Keratinocyte (primary cell): ENCODE measurements at regions not wholly inside any gene's neighbourhood (a gene's known extent, or its start where the extent isn't known, plus 50 kb on each side); places are given as distances from the start of the nearest gene placed in this dataset.

Source experiments
- DNase-seq: peaks from one replicate; pipeline ENCODE4 v3.0.0-alpha.2; 2011; ENCODE audit warnings: low read depth, missing footprints, low spot score
- FAIRE-seq: peaks from 2 replicates; lab custom pipeline; 2011; peaks lifted over from hg19 to GRCh38; lab: Jason Lieb, UNC
- H2AFZ ChIP-seq: 2 replicates; pipeline ENCODE4 v1.6.0; 2012; ENCODE audit warnings: low read length, control low read depth, inconsistent platforms; ENCODE audit not compliant: control insufficient read depth
- H3K27ac ChIP-seq: 2 replicates; pipeline ENCODE4 v1.5.1; 2011; ENCODE audit warnings: low read length; ENCODE audit not compliant: control insufficient read depth, insufficient read depth
- H3K27me3 ChIP-seq: 3 replicates; pipeline ENCODE4 v1.6.0; 2011; ENCODE audit warnings: low read length; ENCODE audit not compliant: control insufficient read depth, insufficient read depth; ENCODE audit errors: extremely low read depth
- H3K36me3 ChIP-seq, 2 experiments: 2 replicates in 1 of 2; 3 replicates in 1 of 2; pipeline ENCODE4 v1.5.1; 2011; ENCODE audit warnings: low read length in 2 of 2, mild to moderate bottlenecking in 1 of 2; ENCODE audit not compliant: control insufficient read depth in 2 of 2, insufficient read depth in 2 of 2; ENCODE audit errors: extremely low read depth in 1 of 2
- H3K4me1 ChIP-seq: 3 replicates; pipeline ENCODE4 v1.5.1; 2011; ENCODE audit warnings: low read length; ENCODE audit not compliant: control insufficient read depth, insufficient read depth; ENCODE audit errors: extremely low read depth
- H3K4me2 ChIP-seq: 3 replicates; pipeline ENCODE4 v1.6.0; 2011; ENCODE audit warnings: low read depth, low read length; ENCODE audit not compliant: control insufficient read depth, insufficient read depth; ENCODE audit errors: extremely low read depth
- H3K4me3 ChIP-seq, 3 experiments: fragments of 200-600 bp in 1 of 3; sonication (generic) in 1 of 3; 2 replicates in 2 of 3; 3 replicates in 1 of 3; pipeline ENCODE4 v1.5.1; 2011 to 2016; ENCODE audit warnings: low read length in 3 of 3, mild to moderate bottlenecking in 3 of 3, control low read depth in 2 of 3, inconsistent platforms in 1 of 3, low read depth in 1 of 3, mixed read lengths in 1 of 3, mixed run types in 1 of 3, moderate library complexity in 1 of 3; ENCODE audit not compliant: control insufficient read depth in 2 of 3, insufficient read depth in 2 of 3; ENCODE audit errors: extremely low read depth in 1 of 3
- H3K79me2 ChIP-seq: 2 replicates; pipeline ENCODE4 v1.6.0; 2012; ENCODE audit warnings: low read length; ENCODE audit not compliant: control insufficient read depth, insufficient read depth
- H3K9ac ChIP-seq: 3 replicates; pipeline ENCODE4 v1.6.0; 2011; ENCODE audit warnings: low read length; ENCODE audit not compliant: control insufficient read depth, insufficient read depth; ENCODE audit errors: extremely low read depth
- H3K9me1 ChIP-seq: 3 replicates; pipeline ENCODE4 v1.6.0; 2011; ENCODE audit warnings: low read length; ENCODE audit not compliant: control insufficient read depth, insufficient read depth; ENCODE audit errors: extremely low read depth
- H3K9me3 ChIP-seq: 2 replicates; pipeline ENCODE4 v1.5.1; 2012; ENCODE audit warnings: low read depth, low read length; ENCODE audit not compliant: control insufficient read depth
- H4K20me1 ChIP-seq: 3 replicates; pipeline ENCODE4 v1.6.0; 2011; ENCODE audit warnings: low read length; ENCODE audit not compliant: control insufficient read depth, insufficient read depth; ENCODE audit errors: extremely low read depth
- CTCF ChIP-seq, 3 experiments: IDR thresholded peaks in 1 of 3; conservative IDR thresholded peaks in 1 of 3; optimal IDR thresholded peaks in 1 of 3; 2 replicates in 2 of 3; 3 replicates in 1 of 3; pipeline versions ENCODE3 to v1.5.1; 2011; ENCODE audit warnings: low read length in 3 of 3, mild to moderate bottlenecking in 3 of 3, moderate library complexity in 2 of 3, control low read depth in 1 of 3, inconsistent platforms in 1 of 3; ENCODE audit not compliant: insufficient read depth in 2 of 3; ENCODE audit errors: extremely low read depth in 1 of 3
- EZH2 ChIP-seq: IDR thresholded peaks from one replicate; pipeline ENCODE4 v1.6.1; 2012; ENCODE audit warnings: inconsistent platforms, mild to moderate bottlenecking, low read length, moderate library complexity
- dilution Hi-C: fragments of 300-500 bp; cut with MboI; formaldehyde crosslinking; loops from one replicate; pipeline ENCODE4 v1.7.0; 2020; ENCODE audit warnings: low sequenced_read_pairs; ENCODE audit not compliant: extremely low pct_ligation_motif_present

GRCh38 chr6:100134703-100135102 lies 140.7 kb upstream of the MCHR2 start:
- TF ChIP-seq EZH2 (no peak), CTCF (optimal IDR thresholded peaks at IDR 0.05 in 1 of 3, IDR thresholded peaks at IDR 0.05 in 1 of 3, conservative IDR thresholded peaks at IDR 0.05 in 1 of 3; ENCODE audit: extremely low read depth in 1 of 3, insufficient read depth in 2 of 3, low read length in 3 of 3) (no peak)
- no peak overlapping the region for H3K4me3 ChIP-seq
- H3K27me3 ChIP-seq, result peaks cover 7% of the 10 kb centered on the region
- H4K20me1 ChIP-seq, result no peaks in the 10 kb centered on the region
- H3K36me3 ChIP-seq, result no peaks in the 10 kb centered on the region
- H2AFZ ChIP-seq, result no peak overlapping the region
- no peaks in the 10 kb centered on the region for H3K79me2 ChIP-seq
- no peak overlapping the region for H3K4me2 ChIP-seq
- no peaks in the 10 kb centered on the region for H3K9me1 ChIP-seq
- FAIRE-seq (no peak), DNase-seq (no peak)
- H3K9ac ChIP-seq, result no peak overlapping the region
- dilution Hi-C loops, result no loop called here
- H3K4me1 ChIP-seq, result no peaks in the 10 kb centered on the region
- no peak overlapping the region for H3K27ac ChIP-seq
- H3K9me3 ChIP-seq, result no peaks in the 10 kb centered on the region

GRCh38 chr6:100134297-100134696 lies 140.3 kb upstream of the MCHR2 start:
- H2AFZ ChIP-seq, result no peak overlapping the region
- no peaks in the 10 kb centered on the region for H3K9me3 ChIP-seq
- H3K79me2 ChIP-seq, result no peaks in the 10 kb centered on the region
- H4K20me1 ChIP-seq, result no peaks in the 10 kb centered on the region
- H3K4me1 ChIP-seq, result no peaks in the 10 kb centered on the region
- peaks cover 7% of the 10 kb centered on the region for H3K27me3 ChIP-seq
- no peak overlapping the region for H3K4me2 ChIP-seq
- DNase-seq, result no peak
- no peaks in the 10 kb centered on the region for H3K9me1 ChIP-seq
- H3K4me3 ChIP-seq, result no peak overlapping the region
- no peak overlapping the region for H3K27ac ChIP-seq
- H3K36me3 ChIP-seq, result no peaks in the 10 kb centered on the region
- no peak for TF ChIP-seq EZH2
- no peak for TF ChIP-seq CTCF (optimal IDR thresholded peaks at IDR 0.05 in 1 of 3, IDR thresholded peaks at IDR 0.05 in 1 of 3, conservative IDR thresholded peaks at IDR 0.05 in 1 of 3; ENCODE audit: extremely low read depth in 1 of 3, insufficient read depth in 2 of 3, low read length in 3 of 3)
- dilution Hi-C loops, result no loop called here
- no peak for FAIRE-seq
- no peak overlapping the region for H3K9ac ChIP-seq
